SK-N-SH (cell line): ENCODE measurements at regions not wholly inside any gene's neighbourhood (a gene's known extent, or its start where the extent isn't known, plus 50 kb on each side); places are given as distances from the start of the nearest gene placed in this dataset.

ENCODE experiments used
- CHD2 ChIP-seq: fragments of 150-350 bp; IDR thresholded peaks from 2 replicates; pipeline ENCODE4 v1.6.1; 2018; ENCODE audit warnings: low read length; ENCODE audit not compliant: partially characterized antibody
- ELF1 ChIP-seq: IDR thresholded peaks from 2 replicates; pipeline ENCODE4 v1.4.0; 2012
- EP300 ChIP-seq, 2 experiments: IDR thresholded peaks; 2 replicates each; pipeline versions ENCODE4 v1.4.0 to v1.6.1; 2012; ENCODE audit warnings: borderline replicate concordance in 1 of 2, low read depth in 1 of 2, low read length in 1 of 2
- EZH2phosphoT487 ChIP-seq: fragments of 200-600 bp; sonication (generic); IDR thresholded peaks from 2 replicates; pipeline ENCODE4 v1.6.1; 2017; ENCODE audit warnings: low read depth, mixed run types, mild to moderate bottlenecking, antibody characterized with exemption, moderate library complexity, borderline replicate concordance
- FOXJ3 ChIP-seq: sonication (generic); formaldehyde crosslinking; IDR thresholded peaks from 2 replicates; pipeline ENCODE4 v1.5.1; 2020; ENCODE audit warnings: mild to moderate bottlenecking, missing genetic modification reagents
- MXI1 ChIP-seq: IDR thresholded peaks from 2 replicates; pipeline ENCODE4 v1.6.1; 2012; ENCODE audit warnings: mild to moderate bottlenecking, low read depth, low read length, improper control_type of control experiment
- RXRA ChIP-seq: IDR thresholded peaks from 2 replicates; pipeline ENCODE4 v1.4.0; 2012; ENCODE audit warnings: low read depth, mild to moderate bottlenecking, borderline replicate concordance
- SIN3A ChIP-seq: IDR thresholded peaks from 2 replicates; pipeline ENCODE4 v1.6.1; 2012; ENCODE audit warnings: low read depth, mild to moderate bottlenecking, low read length, moderate library complexity, borderline replicate concordance
- TAF1 ChIP-seq: IDR thresholded peaks from 2 replicates; pipeline ENCODE4 v1.6.1; 2012; ENCODE audit warnings: low read depth, mild to moderate bottlenecking, low read length, moderate library complexity, borderline replicate concordance
- TF ChIP-seq, protein P1 (sequence below): fragments of 200-600 bp; sonication (generic); IDR thresholded peaks from 2 replicates; pipeline ENCODE4 v1.6.1; 2017; ENCODE audit warnings: antibody characterized with exemption, mild to moderate bottlenecking, moderate library complexity
- TF ChIP-seq, protein P2 (sequence below): IDR thresholded peaks from 2 replicates; pipeline ENCODE4 v1.4.0; 2012; ENCODE audit warnings: low read depth, borderline replicate concordance
- TF ChIP-seq, protein P3 (sequence below): IDR thresholded peaks from 2 replicates; pipeline ENCODE4 v1.4.0; 2012; ENCODE audit warnings: low read depth
- TF ChIP-seq, protein P4 (sequence below): IDR thresholded peaks from 2 replicates; pipeline ENCODE4 v1.4.0; 2012; ENCODE audit warnings: low read depth, borderline replicate concordance

DNA sequence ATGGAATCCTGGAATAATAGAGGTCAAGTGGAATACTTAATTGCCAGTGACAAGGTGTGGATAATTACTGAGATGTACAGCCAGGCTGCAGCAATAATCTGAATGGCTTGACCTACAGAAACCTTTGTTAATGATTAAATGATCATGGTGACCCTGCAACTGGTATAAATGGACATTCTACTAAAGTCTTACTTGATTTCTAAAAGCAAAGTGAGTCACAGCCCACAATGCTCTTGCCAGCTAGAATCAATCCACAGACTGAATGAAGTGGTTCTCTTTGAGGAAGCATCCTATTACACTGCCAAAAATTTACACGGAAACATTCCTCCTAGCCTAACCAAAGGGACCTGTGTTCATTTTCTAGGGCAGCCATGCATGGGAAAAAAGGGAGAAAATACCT, 518.5 kb downstream of the SOX5 start:
- TF ChIP-seq SIN3A (no peak), CHD2 (no peak), MXI1 (no peak), TAF1 (no peak), EP300 (IDR thresholded peaks at IDR 0.05; ENCODE audit: borderline replicate concordance in 1 of 2, low read depth in 1 of 2, low read length in 1 of 2) (no peak), FOXJ3 (no peak), EZH2phosphoT487 (no peak), ELF1 (no peak), RXRA (no peak)
- TF ChIP-seq, protein P1, sequence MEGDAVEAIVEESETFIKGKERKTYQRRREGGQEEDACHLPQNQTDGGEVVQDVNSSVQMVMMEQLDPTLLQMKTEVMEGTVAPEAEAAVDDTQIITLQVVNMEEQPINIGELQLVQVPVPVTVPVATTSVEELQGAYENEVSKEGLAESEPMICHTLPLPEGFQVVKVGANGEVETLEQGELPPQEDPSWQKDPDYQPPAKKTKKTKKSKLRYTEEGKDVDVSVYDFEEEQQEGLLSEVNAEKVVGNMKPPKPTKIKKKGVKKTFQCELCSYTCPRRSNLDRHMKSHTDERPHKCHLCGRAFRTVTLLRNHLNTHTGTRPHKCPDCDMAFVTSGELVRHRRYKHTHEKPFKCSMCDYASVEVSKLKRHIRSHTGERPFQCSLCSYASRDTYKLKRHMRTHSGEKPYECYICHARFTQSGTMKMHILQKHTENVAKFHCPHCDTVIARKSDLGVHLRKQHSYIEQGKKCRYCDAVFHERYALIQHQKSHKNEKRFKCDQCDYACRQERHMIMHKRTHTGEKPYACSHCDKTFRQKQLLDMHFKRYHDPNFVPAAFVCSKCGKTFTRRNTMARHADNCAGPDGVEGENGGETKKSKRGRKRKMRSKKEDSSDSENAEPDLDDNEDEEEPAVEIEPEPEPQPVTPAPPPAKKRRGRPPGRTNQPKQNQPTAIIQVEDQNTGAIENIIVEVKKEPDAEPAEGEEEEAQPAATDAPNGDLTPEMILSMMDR, result no peak
- TF ChIP-seq, protein P2, sequence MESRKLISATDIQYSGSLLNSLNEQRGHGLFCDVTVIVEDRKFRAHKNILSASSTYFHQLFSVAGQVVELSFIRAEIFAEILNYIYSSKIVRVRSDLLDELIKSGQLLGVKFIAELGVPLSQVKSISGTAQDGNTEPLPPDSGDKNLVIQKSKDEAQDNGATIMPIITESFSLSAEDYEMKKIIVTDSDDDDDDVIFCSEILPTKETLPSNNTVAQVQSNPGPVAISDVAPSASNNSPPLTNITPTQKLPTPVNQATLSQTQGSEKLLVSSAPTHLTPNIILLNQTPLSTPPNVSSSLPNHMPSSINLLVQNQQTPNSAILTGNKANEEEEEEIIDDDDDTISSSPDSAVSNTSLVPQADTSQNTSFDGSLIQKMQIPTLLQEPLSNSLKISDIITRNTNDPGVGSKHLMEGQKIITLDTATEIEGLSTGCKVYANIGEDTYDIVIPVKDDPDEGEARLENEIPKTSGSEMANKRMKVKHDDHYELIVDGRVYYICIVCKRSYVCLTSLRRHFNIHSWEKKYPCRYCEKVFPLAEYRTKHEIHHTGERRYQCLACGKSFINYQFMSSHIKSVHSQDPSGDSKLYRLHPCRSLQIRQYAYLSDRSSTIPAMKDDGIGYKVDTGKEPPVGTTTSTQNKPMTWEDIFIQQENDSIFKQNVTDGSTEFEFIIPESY, result no peak
- TF ChIP-seq, protein P3, sequence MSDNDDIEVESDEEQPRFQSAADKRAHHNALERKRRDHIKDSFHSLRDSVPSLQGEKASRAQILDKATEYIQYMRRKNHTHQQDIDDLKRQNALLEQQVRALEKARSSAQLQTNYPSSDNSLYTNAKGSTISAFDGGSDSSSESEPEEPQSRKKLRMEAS, result no peak
- TF ChIP-seq, protein P4, sequence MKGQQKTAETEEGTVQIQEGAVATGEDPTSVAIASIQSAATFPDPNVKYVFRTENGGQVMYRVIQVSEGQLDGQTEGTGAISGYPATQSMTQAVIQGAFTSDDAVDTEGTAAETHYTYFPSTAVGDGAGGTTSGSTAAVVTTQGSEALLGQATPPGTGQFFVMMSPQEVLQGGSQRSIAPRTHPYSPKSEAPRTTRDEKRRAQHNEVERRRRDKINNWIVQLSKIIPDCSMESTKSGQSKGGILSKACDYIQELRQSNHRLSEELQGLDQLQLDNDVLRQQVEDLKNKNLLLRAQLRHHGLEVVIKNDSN, result no peak
